ENCODE measurements at regions not wholly inside any gene's neighbourhood (a gene's known extent, or its start where the extent isn't known, plus 50 kb on each side); places are given as distances from the start of the nearest gene placed in this dataset.

DNA sequence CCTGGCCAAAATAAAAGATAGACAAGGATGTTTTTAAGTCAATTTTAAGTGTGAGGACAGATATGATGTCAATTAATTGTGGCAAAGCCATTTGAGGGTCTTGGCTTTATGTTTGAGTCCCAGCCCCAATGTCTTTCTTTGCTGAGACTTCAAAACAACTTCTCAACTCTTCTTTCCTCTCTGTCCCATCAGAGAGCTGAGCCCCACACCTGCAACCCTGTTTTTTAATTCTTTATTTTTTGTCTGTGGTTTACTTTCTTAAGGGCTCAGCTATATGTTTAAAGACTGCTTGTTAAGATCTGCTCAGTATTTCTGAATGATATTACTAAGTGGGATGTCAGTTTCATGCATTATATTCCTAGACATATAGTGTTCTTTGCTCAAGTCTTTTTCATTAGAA is 164.3 kb downstream of the HS3ST1 start:
- no peak for DNase-seq

DNA sequence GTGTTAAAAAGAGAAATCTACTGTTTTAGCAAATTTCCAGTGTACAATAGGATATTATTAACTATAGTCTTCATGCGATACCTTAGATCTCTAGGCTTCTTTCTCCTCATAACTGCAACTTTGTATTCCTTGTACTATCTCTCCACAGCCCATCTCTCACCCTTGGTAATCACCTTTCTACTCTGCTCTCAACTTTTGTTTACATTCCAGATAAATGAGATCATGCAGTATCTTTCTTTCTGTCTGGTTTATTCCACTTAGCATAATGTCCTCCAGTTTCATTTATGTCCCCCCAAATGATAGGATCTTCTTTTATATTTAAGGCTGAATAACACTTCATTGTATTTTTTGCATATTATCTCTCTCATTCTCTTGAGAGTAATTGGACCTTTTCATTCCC is 165.5 kb downstream of the HS3ST1 start:
- no peak for DNase-seq

DNA sequence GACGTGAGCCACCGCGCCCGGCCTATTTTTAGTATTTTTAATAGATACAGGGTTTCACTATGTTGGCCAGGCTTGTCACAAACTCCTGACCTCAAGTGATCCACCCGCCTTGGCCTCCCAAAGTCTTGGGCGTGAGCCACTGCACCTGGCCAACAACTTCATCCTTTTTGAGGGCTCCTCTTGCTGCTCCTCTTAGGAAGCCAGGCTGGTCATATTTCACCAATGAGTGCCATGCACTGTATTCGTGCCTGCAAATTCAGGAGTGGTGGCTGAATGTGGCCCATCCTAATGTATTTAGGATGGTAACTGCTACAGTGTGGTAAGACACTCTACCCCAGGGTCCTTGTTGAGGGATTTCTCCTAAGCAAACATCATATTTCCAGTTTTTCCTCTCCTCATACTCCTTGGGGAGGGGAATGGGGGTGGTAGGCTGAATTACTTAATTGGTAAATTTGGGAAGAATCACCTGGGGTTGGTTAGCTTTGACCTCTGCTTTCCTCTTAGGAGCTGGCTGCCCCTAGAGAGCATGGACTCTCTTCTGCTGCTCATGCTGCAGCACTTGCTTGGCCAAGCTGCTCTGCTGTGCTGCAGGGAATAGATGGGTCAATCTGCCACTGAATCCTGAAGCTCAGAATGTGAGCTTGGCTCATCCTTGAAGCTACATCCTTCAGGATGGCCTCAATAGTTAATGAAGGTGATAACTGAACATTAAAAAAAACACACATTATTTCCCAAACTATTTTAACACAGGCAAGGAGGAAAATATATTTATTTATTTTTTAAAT is 167.4 kb downstream of the HS3ST1 start:
- DNase-seq, result no peak

DNA sequence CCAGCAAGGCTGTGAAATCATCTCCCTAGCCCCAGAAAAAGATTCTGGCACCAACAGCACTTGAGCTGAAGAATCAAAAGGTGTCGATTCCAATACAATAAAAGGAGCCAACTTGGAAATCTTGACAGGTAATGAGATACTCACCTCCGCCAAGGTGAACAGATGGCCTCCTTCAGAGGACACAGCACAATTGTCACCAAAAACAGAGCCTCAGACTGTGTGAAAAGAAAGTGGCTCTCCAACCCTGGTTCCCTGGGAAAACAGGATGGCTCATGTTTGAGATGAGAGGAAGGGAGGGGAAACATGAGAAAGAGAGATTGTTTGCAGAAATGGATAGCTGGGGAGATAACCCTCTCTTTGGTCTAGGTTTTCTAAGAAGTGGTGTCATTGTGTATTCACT is 168.9 kb downstream of the HS3ST1 start:
- no peak for DNase-seq

DNA sequence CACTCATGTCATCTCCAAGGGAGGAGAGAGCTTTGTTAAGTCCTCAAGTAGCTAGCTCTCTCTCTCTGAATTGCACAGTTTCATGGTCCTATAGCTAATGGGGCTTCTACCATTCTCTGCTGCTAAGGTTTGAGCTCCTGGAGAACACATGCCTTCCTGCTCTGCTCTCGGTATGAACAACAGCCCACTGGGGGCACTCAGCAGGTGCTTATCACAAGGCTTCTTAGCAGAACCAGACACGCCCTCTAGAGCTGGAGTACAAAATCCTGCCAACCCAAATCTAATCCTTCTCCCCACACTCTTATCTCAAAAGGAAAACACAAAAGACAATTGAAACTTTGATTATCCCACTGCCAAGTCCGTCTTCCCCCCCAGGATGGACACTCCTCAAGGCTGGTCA is 176.5 kb downstream of the HS3ST1 start:
- DNase-seq, result no peak

DNA sequence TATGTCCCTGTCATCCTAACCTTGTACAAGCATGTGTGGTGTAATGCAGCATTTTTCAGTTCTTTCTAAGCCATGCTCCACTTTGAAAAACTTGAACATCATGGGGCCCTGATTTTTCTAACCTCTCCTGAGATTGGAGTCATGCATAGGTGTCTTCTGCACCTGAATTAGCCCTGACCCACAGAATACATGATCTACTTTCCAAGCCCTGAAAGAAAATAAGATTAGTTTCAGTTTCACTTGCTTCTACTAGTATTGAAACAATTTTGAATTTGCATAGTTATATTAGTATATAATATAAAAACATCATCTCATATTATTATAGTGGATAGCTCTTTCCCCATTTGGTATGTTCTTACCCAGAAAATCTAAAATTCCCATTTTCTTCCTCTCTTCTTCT is 178.2 kb downstream of the HS3ST1 start:
- DNase-seq, result no peak

DNA sequence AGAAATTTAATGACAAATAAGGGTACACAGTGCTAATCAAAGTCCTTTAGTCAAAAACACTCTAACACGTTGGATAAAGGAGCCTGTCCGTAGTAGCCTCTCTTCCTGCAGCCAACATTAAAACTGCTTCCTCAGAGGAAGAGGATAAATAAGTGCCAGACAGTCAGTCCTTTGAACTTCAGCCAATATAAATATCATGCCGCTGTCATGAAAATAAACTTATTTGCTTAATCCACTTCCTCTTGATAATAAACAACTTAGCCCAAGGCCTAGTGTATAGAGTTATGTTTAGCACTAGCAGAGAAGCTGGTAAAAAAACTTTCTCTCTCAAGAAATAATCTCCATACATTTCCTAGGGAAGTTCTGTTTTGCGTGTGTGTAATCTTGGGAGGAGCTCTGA is 196.7 kb downstream of the HS3ST1 start:
- DNase-seq, result no peak

DNA sequence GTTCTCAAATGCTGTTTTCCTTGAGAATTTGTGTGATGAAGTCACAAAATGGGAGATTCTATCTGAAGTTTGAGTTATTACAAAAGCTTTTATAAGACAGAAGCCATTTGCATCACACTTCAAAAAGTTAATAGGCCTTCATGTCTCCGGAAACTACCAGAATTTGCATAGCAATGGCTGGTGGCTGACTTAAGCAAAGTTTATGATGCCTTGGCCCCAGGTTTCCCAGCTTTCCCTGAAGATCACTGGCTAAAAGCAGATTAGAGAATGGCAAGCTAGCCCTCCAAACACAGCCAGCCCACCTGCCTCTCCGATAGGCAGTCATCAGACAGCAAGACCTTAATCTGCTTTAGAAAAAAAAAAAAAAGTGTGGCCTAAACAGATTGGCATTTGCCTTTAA is 197.8 kb downstream of the HS3ST1 start:
- no peak for DNase-seq

DNA sequence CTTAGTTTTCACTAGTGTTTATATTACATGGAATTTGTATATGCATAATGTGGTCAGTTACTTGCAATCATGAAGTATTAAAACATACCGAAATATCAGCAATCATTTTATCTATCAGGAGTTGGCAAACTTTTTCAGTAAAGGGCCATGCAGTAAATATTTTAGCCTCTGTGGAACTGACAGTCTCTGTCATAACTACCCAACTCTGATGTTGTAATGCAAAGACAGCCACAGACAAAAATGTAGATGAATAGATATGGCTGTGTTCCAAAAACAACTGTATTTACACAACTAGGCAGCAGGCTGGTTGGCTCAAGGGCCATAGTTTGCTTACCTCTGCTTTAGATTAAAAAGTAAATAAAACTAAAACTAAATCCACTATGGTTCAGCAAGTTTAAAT is 200.2 kb downstream of the HS3ST1 start:
- DNase-seq, result no peak

DNA sequence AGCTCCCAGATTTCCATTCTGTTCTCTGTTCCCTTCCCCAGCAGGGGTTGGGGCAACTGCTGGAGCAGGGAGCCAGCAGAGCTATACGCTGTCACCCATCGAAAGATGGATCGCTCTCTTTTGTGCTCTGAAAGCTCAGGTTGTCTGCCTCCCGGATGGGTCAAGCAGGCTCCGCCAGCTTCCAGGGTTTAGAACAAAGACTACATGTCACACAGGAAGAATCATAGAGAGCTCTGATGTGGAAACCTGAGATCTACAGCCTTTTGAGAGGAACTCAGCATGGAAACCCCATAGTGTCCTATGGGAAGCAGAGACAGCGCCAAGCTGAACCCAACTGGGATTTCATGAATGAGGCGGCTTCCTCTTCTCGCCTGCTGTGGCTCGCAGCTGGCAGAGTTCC is 205.4 kb downstream of the HS3ST1 start:
- no peak for DNase-seq

DNA sequence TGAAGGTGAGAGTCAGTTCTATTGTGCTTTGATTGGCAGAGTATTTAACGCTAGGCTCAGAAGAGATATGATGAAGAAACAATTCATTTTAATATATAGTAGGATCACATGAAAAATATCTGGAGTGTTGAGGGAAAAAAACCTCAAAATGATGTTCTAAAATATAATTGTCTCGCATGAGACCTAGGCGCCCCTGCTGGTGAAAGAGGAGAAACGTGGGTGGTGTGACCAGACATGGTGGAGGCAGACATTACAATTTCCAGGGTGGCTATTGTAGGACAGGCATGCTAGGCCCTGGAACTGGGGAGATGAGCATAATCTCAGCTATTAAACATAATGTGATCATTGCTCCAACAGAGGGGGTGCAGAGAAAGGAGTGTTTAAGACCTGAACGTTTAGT is 210.0 kb downstream of the HS3ST1 start:
- no peak for DNase-seq

DNA sequence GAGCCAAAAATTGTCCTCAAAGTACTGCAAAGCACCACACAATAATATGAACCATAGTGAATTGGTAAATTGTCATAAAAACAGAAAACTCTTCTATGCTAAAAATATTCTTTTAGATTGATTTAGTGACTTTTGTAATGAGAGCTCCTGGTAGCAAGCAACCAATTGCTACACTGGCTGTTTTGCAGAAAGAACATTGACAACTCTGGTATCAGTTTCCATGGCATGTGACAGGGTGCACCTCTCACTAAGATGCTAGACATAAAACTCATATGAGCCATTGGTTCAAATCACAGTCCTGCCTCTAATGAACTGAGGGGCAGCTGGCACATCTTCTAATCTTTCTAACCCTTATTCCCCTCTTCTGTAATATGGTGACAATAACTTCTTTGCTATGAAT is 212.2 kb downstream of the HS3ST1 start:
- no peak for DNase-seq

DNA sequence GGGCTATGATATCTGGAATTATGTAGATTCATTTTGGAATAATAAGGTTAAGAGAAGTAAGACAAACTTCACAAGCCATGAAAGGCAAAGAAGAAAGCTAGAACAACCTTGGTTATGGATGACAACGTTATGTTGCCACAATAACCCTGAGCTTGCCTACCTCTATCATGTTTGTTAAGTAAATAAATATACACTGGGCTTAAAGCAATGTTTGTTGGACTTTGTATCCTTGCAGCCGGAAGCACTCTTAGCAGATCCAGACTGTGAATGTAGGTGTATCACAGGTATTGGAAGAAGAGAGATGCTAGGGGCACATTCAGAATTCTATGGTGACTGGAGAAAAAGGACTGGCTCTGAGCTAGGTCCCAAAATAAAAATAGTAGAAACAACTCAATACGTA is 214.4 kb downstream of the HS3ST1 start:
- no peak for DNase-seq

DNA sequence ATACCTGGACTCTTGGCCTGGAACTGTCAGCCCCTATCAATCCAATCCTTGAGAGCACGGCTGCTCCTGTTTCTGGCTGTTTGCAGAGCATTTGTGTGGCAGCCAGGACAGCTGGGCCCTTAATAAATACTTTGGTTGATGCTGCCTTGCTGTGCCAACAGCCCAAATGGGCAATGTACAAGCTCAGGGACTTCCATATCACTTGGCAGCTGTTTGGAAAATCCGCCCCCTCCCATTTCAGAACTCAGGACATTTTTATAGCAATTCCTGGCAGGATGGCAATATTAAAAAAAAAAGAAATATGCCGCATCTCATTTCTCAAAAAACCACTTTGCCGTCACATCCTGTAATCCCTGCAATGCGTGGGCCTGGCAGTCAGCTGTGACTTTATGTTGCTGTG is 218.9 kb downstream of the HS3ST1 start:
- DNase-seq, result no peak

DNA sequence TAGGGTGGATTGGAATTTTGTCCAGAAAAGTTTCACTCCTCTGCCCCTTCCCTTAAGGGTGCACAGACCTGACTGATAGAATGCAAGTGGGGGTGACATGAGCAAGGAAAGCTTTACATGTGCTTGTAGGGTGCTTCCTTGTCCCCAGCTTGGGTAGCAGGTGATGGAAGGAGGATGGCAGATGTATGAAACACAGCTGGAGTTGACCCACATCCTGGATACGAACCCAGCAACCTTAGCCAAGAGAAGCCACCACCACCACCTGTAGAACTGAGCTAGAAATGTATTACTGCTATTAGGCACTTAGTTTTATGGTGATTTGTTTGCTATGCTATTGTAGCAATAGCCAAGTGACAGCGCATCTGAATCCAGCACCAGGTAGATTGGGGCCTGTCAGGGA is 227.4 kb downstream of the HS3ST1 start:
- DNase-seq, result no peak

DNA sequence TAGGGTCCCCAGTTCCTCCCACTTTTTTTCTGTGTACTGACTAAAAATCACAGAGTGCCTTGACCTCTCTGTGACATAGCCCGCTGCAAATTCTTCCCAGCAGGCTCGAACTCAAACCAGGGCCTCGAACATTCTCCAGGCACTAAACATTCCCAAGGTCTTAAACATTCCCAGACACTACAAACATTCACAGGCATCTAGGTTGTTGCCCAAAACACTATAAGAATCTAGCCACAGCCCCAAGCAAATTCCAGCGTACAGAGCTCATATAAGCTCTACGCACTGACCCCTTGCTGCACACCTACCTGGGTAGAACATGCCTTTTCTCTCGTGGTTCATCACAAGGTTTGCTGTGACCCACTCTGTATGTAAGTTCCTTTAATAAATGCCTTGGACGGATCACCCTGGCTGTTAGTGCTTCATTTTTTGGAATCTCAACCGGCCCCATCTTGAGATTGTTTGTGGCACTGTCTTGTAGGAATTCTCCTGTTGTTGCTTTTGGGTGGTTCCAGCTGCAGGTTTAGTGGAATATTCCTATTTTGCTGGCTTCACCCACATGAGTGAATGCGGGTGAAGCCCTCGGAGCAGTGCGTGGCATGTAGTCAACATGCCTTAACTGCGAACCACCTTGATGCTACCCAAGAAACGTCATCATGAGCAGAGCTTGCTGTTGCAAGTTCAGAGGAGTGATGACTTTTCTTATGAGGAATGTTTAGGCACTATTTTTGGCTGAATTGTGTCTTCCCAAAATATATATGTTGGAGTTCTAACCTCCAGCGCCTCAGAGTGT is 230.0 kb downstream of the HS3ST1 start:
- no peak for DNase-seq

DNA sequence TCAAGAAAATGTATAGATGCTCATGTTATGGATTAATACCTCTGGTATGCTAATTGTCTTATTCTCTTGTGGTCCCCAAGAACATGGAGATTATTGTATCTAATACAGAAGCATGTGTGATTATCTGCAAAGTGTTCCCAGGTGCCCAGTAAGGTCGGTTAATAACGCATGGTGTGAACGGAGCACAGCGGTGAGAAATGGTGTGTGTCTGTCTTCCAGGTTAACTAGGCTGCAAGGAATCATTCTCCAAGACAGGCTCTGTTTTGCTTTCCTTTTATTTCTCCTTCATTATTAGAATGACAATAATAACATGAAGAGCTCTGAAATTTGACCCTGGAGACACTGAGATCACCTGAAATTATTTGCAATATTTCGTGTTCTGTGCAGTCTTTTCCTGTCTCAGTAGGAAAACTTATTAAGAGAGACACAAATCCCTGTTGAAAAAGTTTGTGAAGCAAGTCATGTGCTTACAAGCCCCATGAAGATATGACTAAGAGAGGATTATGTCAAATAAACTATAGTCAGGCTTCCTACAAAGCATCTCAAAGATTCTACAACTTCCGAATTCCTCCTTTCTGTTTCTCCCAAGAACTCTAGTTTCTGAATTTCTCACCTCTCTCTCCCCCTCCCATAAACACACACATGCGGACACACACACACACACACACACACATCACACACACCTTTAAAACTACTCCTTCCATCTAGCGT is 230.9 kb downstream of the HS3ST1 start:
- DNase-seq, result no peak

DNA sequence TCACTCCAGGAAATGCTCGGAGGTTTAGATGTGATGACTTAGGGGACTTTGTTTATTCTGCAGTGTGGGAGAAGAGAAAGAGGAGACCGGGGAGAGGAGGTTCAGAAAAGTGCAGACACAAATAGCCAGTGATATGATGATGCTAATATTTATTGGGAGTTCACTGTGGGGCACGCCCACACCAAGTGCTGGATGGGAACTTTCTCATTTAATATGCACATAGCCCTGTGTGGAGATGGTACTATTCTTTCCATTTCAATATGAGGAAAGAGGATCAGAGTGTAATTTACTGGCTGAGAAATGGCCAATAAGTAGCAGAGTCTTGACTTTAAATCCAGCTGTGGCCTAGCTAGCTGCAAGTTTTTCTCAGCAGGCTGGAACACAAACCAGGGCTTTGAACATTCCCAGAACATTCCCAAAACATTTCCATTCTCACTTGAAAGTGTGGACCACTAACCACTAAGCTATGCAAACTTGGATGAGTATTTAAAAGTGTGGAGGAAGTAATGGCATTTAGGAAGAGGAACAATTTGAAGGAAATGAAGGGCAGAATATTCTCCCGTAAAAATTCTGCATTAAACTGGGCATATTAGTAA is 231.7 kb downstream of the HS3ST1 start:
- no peak for DNase-seq

DNA sequence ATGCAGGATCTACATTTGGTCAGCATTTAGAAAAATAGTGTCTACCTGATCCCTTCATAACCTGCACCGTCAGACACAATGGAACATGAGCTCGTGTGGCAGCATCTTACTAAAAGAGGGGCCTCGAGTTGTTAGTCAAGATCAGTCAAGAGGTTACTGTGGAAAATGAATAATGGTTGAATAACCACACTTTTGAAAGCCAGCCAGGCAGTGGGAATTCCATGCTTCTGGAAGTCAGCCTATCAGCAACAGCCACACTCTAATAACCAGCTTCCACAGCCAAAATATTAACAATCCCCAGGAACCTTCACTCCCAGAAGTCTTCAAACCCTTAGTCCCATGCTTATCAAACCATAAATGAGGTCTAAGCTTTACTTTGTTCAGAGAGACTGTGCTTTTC is 234.3 kb downstream of the HS3ST1 start:
- no peak for DNase-seq

DNA sequence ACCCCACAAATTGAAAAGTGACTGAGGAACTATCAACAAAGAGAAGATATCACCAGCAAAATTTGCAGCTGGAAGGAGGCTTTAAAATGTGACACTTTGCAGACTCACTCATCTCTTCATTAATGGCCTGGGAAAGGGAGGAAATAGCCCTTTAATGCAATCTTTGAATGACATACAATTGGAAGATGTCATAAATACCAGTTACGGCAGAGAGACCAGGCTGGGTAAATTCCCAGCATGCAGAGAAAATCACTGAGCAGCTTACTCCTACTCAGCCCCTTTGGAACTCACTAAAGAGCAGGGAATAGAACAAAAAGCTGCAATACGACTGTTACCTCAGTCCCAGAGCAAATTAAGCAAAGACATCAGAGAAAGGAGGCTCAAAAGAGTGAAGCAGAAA is 238.9 kb downstream of the HS3ST1 start:
- no peak for DNase-seq

DNA sequence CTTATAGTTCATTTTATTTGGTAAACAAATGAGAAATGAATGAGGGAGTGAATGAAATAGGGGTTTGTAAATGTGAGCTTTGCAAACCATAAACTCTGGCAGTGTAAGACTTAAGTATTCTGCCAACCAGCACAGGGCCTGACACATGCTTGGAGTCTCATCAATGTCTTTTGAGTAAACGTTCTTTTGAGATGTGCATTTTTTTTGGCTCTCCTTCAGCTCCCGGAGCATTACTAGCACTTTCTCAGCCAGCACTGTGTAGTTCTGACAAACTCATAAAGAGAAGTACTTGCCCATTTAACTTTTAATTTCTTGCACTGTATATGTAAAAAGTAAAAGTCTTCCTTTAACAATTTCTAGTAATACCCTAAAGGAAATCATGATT is 245.3 kb downstream of the HS3ST1 start:
- DNase-seq, result no peak

DNA sequence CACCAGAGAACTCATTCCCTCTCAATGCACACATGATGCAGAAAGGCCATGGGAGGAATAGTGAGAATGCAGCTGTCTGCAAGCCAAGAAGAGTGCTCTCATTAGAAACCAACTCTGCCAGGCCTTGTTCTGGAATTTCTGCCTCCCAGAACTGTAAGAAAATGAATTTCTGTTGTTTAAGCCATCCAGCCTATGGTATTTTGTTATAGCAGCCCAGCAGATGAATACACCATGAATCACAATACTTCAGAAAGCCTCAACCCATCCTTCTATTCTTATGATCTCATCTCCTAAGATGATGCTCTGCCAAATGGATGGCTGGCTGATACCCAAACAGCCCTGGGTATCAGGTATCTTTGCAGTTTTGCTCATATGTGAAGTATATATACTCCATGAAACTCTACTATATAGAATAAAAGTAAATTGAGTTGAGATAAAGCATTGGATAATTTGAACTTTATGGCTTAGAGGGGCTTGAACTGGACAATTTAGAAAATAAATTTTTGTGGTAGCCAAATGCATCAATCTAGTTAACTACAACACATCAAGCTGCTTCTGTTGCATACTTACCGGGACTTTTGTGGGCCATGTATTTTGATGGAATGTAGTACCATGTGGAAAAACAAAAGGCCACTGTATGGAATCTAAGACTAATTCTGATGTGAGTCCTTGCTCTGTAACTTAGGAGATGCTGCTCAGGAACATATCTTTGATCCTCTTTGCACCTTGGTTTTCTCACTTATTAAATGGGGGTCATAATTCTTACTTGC is 245.9 kb downstream of the HS3ST1 start:
- no peak for DNase-seq

DNA sequence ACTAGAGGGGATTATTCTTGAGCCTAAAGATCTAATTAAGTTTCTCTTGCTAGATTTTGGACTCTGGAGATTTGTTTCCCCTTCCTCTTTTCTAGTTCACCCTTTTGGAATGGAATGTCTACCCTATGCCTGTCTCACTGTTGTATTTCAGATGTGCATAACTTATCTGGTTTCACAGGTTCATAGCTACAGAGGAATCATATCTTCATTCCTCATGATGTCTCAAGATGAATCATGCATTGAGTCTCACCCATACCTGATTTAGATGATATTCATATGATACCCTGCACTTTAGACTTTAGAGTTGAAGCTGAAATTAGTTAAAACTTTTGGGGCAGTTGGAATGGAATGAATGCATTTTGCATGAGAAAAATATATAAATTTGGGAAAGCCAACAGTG is 246.7 kb downstream of the HS3ST1 start:
- no peak for DNase-seq
